H1 (cell line): ENCODE measurements at regions not wholly inside any gene's neighbourhood (a gene's known extent, or its start where the extent isn't known, plus 50 kb on each side); places are given as distances from the start of the nearest gene placed in this dataset.

Experiments
- CTCF ChIA-PET: fragments of 300-600 bp; sonication (Branson Sonifier 250); formaldehyde crosslinking; loops from one replicate; lab custom pipeline; 2021; ENCODE audit not compliant: partially characterized antibody; lab: Charles Lee
- POLR2A ChIA-PET: fragments of 300-600 bp; sonication (Branson Sonifier 250); formaldehyde crosslinking; loops from one replicate; lab custom pipeline; 2021; ENCODE audit warnings: inconsistent platforms; ENCODE audit not compliant: partially characterized antibody; lab: Charles Lee
- DNase-seq, 2 experiments: peaks; one replicate each; pipeline versions ENCODE4 v3.0.0 to v3.0.0-alpha.2; 2010 to 2022; ENCODE audit warnings: low spot score in 2 of 2, low read depth in 1 of 2, mixed read lengths in 1 of 2
- FAIRE-seq: peaks from 2 replicates; lab custom pipeline; 2011; peaks lifted over from hg19 to GRCh38; lab: Jason Lieb, UNC
- H2AFZ ChIP-seq: 2 replicates; pipeline ENCODE4 v1.8.1; 2012; ENCODE audit warnings: low read length, inconsistent platforms
- H2AK5ac ChIP-seq: 2 replicates; pipeline ENCODE4 v1.6.1; 2013; ENCODE audit warnings: low read depth, low read length
- H2BK120ac ChIP-seq: replicated peaks from 2 replicates; pipeline ENCODE3; 2013; ENCODE audit warnings: low read depth, low read length, inconsistent platforms
- H2BK12ac ChIP-seq: 2 replicates; pipeline ENCODE4 v1.6.1; 2013; ENCODE audit warnings: low read depth, low read length
- H2BK15ac ChIP-seq: 2 replicates; pipeline ENCODE4 v1.6.1; 2013; ENCODE audit warnings: low read length
- H2BK20ac ChIP-seq: 2 replicates; pipeline ENCODE4 v1.6.1; 2013; ENCODE audit warnings: low read length
- H2BK5ac ChIP-seq: 2 replicates; pipeline ENCODE4 v1.6.1; 2013; ENCODE audit warnings: low read depth, low read length
- H3K14ac ChIP-seq: 2 replicates; pipeline ENCODE4 v1.6.1; 2013; ENCODE audit warnings: inconsistent platforms; ENCODE audit not compliant: insufficient read length
- H3K18ac ChIP-seq: 2 replicates; pipeline ENCODE4 v1.6.1; 2013; ENCODE audit warnings: low read length; ENCODE audit errors: extremely low read depth
- H3K23ac ChIP-seq: 2 replicates; pipeline ENCODE4 v1.6.1; 2013; ENCODE audit warnings: inconsistent platforms; ENCODE audit not compliant: insufficient read length
- H3K23me2 ChIP-seq: 2 replicates; pipeline ENCODE4 v1.6.1; 2013; ENCODE audit warnings: low read depth, low read length
- H3K27ac ChIP-seq: 2 replicates; pipeline ENCODE4 v1.6.1; 2011; ENCODE audit warnings: low read depth, low read length, inconsistent platforms
- H3K27me3 ChIP-seq, 4 experiments: replicated peaks in 1 of 4; 1 replicate in 1 of 4; 2 replicates in 3 of 4; pipeline versions ENCODE4 v1.6.1 to v1.8.1; 2011 to 2013; ENCODE audit warnings: low read length in 3 of 4, mild to moderate bottlenecking in 3 of 4, inconsistent platforms in 2 of 4, mixed read lengths in 2 of 4, moderate library complexity in 1 of 4; ENCODE audit not compliant: control insufficient read depth in 3 of 4, insufficient read depth in 3 of 4; ENCODE audit errors: extremely low read depth in 1 of 4
- H3K36me3 ChIP-seq, 4 experiments: 2 replicates each; pipeline versions ENCODE4 v1.6.1 to v1.8.1; 2011 to 2013; ENCODE audit warnings: mild to moderate bottlenecking in 4 of 4, low read length in 3 of 4, moderate library complexity in 2 of 4, control low read depth in 1 of 4, inconsistent platforms in 1 of 4; ENCODE audit not compliant: insufficient read depth in 4 of 4, control insufficient read depth in 2 of 4
- H3K4ac ChIP-seq: replicated peaks from 2 replicates; pipeline ENCODE3; 2013; ENCODE audit warnings: low read length, low read depth, mixed read lengths, inconsistent platforms; ENCODE audit not compliant: insufficient read length
- H3K4me1 ChIP-seq, 4 experiments: replicated peaks in 1 of 4; 1 replicate in 1 of 4; 2 replicates in 3 of 4; pipeline versions ENCODE4 v1.6.1 to v1.8.1; 2011 to 2013; ENCODE audit warnings: low read length in 3 of 4, inconsistent platforms in 2 of 4, mixed read lengths in 1 of 4; ENCODE audit not compliant: insufficient read depth in 4 of 4, control insufficient read depth in 3 of 4
- H3K4me2 ChIP-seq, 2 experiments: 2 replicates each; pipeline versions ENCODE4 v1.6.1 to v1.8.1; 2011 to 2013; ENCODE audit warnings: low read depth in 2 of 2, low read length in 2 of 2, control low read depth in 1 of 2, inconsistent platforms in 1 of 2, mild to moderate bottlenecking in 1 of 2; ENCODE audit not compliant: insufficient read depth in 1 of 2
- H3K4me3 ChIP-seq, 4 experiments: fragments of 200-600, 300-600 bp in 1 of 4; sonication (generic), shearing (Covaris generic), sonication (Bioruptor Twin) in 1 of 4; 2 replicates each; pipeline versions ENCODE4 v1.5.1 to v1.8.1; 2011 to 2016; ENCODE audit warnings: low read length in 4 of 4, low read depth in 3 of 4, control low read depth in 2 of 4, inconsistent platforms in 2 of 4, mild to moderate bottlenecking in 2 of 4, mixed read lengths in 1 of 4, moderate library complexity in 1 of 4; ENCODE audit not compliant: insufficient read depth in 2 of 4; ENCODE audit errors: extremely low read depth in 1 of 4
- H3K56ac ChIP-seq: replicated peaks from 2 replicates; pipeline ENCODE3; 2013; ENCODE audit warnings: low read depth, mild to moderate bottlenecking, mixed read lengths, low read length, inconsistent platforms; ENCODE audit not compliant: insufficient read length
- H3K79me1 ChIP-seq: 2 replicates; pipeline ENCODE4 v1.6.1; 2013; ENCODE audit warnings: low read depth, low read length, control low read depth
- H3K79me2 ChIP-seq, 2 experiments: 2 replicates each; pipeline versions ENCODE4 v1.6.1 to v1.8.1; 2012 to 2013; ENCODE audit warnings: low read length in 2 of 2, mild to moderate bottlenecking in 2 of 2, inconsistent platforms in 1 of 2; ENCODE audit not compliant: insufficient read depth in 2 of 2, control insufficient read depth in 1 of 2
- H3K9ac ChIP-seq, 4 experiments: replicated peaks in 1 of 4; 1 replicate in 1 of 4; 2 replicates in 3 of 4; pipeline versions ENCODE4 v1.6.1 to v1.8.1; 2011 to 2013; ENCODE audit warnings: low read depth in 3 of 4, low read length in 3 of 4, control low read depth in 2 of 4, mild to moderate bottlenecking in 2 of 4, moderate library complexity in 2 of 4, inconsistent platforms in 1 of 4; ENCODE audit errors: extremely low read depth in 1 of 4
- H3K9me3 ChIP-seq, 2 experiments: 2 replicates each; pipeline versions ENCODE4 v1.6.1 to v1.8.1; 2012 to 2013; ENCODE audit warnings: mild to moderate bottlenecking in 2 of 2, moderate library complexity in 2 of 2, control low read depth in 1 of 2, inconsistent platforms in 1 of 2, low read depth in 1 of 2, low read length in 1 of 2, mixed read lengths in 1 of 2; ENCODE audit not compliant: insufficient read depth in 2 of 2
- H4K20me1 ChIP-seq, 2 experiments: replicated peaks in 1 of 2; 2 replicates each; pipeline versions ENCODE3 to v1.8.1; 2011 to 2013; ENCODE audit warnings: inconsistent platforms in 2 of 2, low read length in 2 of 2, mild to moderate bottlenecking in 1 of 2; ENCODE audit not compliant: insufficient read depth in 2 of 2, control insufficient read depth in 1 of 2
- H4K5ac ChIP-seq: 2 replicates; pipeline ENCODE4 v1.6.1; 2013; ENCODE audit warnings: low read length, low read depth, mixed read lengths, inconsistent platforms; ENCODE audit not compliant: insufficient read length
- H4K8ac ChIP-seq: 2 replicates; pipeline ENCODE4 v1.8.0; 2013; ENCODE audit warnings: mild to moderate bottlenecking, moderate library complexity, low read length, inconsistent platforms; ENCODE audit not compliant: insufficient read depth; ENCODE audit errors: extremely low read depth
- H4K91ac ChIP-seq: replicated peaks from 2 replicates; pipeline ENCODE3; 2013; ENCODE audit warnings: low read length, mixed read lengths, inconsistent platforms; ENCODE audit not compliant: insufficient read length
- BACH1 ChIP-seq: IDR thresholded peaks from 2 replicates; pipeline ENCODE4 v1.6.1; 2012; ENCODE audit warnings: low read length, improper control_type of control experiment
- CBX8 ChIP-seq: fragments of 300-800, 300-1000 bp; sonication (generic); IDR thresholded peaks from 2 replicates; pipeline ENCODE4 v1.7.1; 2016; ENCODE audit warnings: low read depth, low read length, borderline replicate concordance
- E2F6 ChIP-seq: IDR thresholded peaks from 2 replicates; pipeline ENCODE4 v1.6.1; 2012; ENCODE audit warnings: inconsistent platforms
- EP300 ChIP-seq, 2 experiments: IDR thresholded peaks; 1 replicate in 1 of 2; 2 replicates in 1 of 2; pipeline ENCODE4 v1.6.1; 2011 to 2012; ENCODE audit warnings: low read depth in 2 of 2, low read length in 2 of 2, mild to moderate bottlenecking in 2 of 2, borderline replicate concordance in 1 of 2, inconsistent platforms in 1 of 2, moderate library complexity in 1 of 2
- GTF2F1 ChIP-seq: IDR thresholded peaks from 2 replicates; pipeline ENCODE4 v1.6.1; 2012; ENCODE audit warnings: low read depth, low read length, improper control_type of control experiment, borderline replicate concordance
- HDAC2 ChIP-seq, 2 experiments: fragments of 300-600 bp in 1 of 2; sonication (generic) in 1 of 2; IDR thresholded peaks; 2 replicates each; pipeline ENCODE4 v1.6.1; 2011 to 2012; ENCODE audit warnings: low read depth in 2 of 2, low read length in 2 of 2, mild to moderate bottlenecking in 2 of 2, moderate library complexity in 2 of 2, borderline replicate concordance in 1 of 2, inconsistent platforms in 1 of 2
- MAX ChIP-seq: IDR thresholded peaks from 2 replicates; pipeline ENCODE4 v1.6.1; 2012; ENCODE audit warnings: inconsistent platforms
- NRF1 ChIP-seq: IDR thresholded peaks from 2 replicates; pipeline ENCODE4 v1.6.1; 2011; ENCODE audit warnings: mild to moderate bottlenecking, low read depth, low read length, improper control_type of control experiment
- RBBP5 ChIP-seq: IDR thresholded peaks from 2 replicates; pipeline ENCODE4 v1.7.1; 2012; ENCODE audit warnings: low read depth, mild to moderate bottlenecking, inconsistent platforms, low read length, moderate library complexity, borderline replicate concordance
- RFX5 ChIP-seq: IDR thresholded peaks from 2 replicates; pipeline ENCODE4 v1.6.1; 2011; ENCODE audit warnings: low read depth, low read length, improper control_type of control experiment, borderline replicate concordance
- YY1 ChIP-seq: IDR thresholded peaks from 2 replicates; pipeline ENCODE4 v1.6.1; 2011; ENCODE audit warnings: low read depth, mild to moderate bottlenecking, low read length
- WGBS, 2 experiments: shearing (Covaris generic) in 1 of 2; methylation state at CpG; one replicate each; pipeline versions ENCODE4 v1.1.6 to v1.1.7; 2013 to 2015; ENCODE audit warnings: low lambda C conversion rate in 2 of 2, mixed read lengths in 2 of 2, inconsistent platforms in 1 of 2, low coverage in 1 of 2, missing lambda C conversion rate in 1 of 2; ENCODE audit not compliant: insufficient replicate concordance in 2 of 2, insufficient coverage in 1 of 2, insufficient read length in 1 of 2; ENCODE audit errors: extremely low coverage in 1 of 2, missing lambda C conversion rate in 1 of 2; 5-methylcytosine and 5-hydroxymethylcytosine counted together

- Histone ChIP-seq H3K4me1 (no peaks in the 10 kb centered on the region), H3K23ac (no peak overlapping the region), H4K20me1 (no peaks in the 10 kb centered on the region), H3K14ac (no peak overlapping the region), H3K56ac (no peak overlapping the region), H2BK120ac (no peak overlapping the region), H3K18ac (no peak overlapping the region), H3K4me3 (no peak overlapping the region), H3K9ac (no peak overlapping the region), H3K79me2 (no peaks in the 10 kb centered on the region), H2BK12ac (no peak overlapping the region), H4K5ac (no peak overlapping the region), H4K8ac (no peak overlapping the region), H3K79me1 (no peaks in the 10 kb centered on the region), H3K9me3 (no peaks in the 10 kb centered on the region), H3K23me2 (no peaks in the 10 kb centered on the region), H2BK15ac (no peak overlapping the region), H3K27me3 (no peaks in the 10 kb centered on the region)
- POLR2A ChIA-PET, result no interaction called here
- DNase-seq (peak in 1 of 2 experiments; percentile 11), FAIRE-seq (no peak)
- no peak for TF ChIP-seq HDAC2 (IDR thresholded peaks at IDR 0.05; ENCODE audit: borderline replicate concordance in 1 of 2, low read depth in 2 of 2, low read length in 2 of 2)
- no peak for TF ChIP-seq MAX
- TF ChIP-seq RFX5, result no peak
- no peak for TF ChIP-seq BACH1
- TF ChIP-seq RBBP5, result no peak
- TF ChIP-seq E2F6, result no peak
- no peak for TF ChIP-seq YY1
- TF ChIP-seq GTF2F1, result no peak
- no peak for TF ChIP-seq EP300 (IDR thresholded peaks at IDR 0.05; ENCODE audit: borderline replicate concordance in 1 of 2, low read depth in 2 of 2, low read length in 2 of 2)
- TF ChIP-seq CBX8, result no peak
- TF ChIP-seq NRF1, result no peak
- TF ChIP-seq, all 59 proteins: peak for 0
- CTCF ChIA-PET, result interaction anchor here (0.8 to 3.0 kb wide), 4 partner anchors 8 to 294 kb away, joined by 3 to 12 read pairs (median 4); no protein-coding TSS in a partner anchor
- Histone ChIP-seq H2AK5ac (no peak overlapping the region), H3K36me3 (no peaks in the 10 kb centered on the region), H3K4ac (no peak overlapping the region), H2AFZ (no peak overlapping the region), H3K4me2 (no peak overlapping the region), H3K27ac (no peak overlapping the region), H2BK20ac (no peak overlapping the region), H2BK5ac (no peak overlapping the region), H4K91ac (no peak overlapping the region)
- WGBS, 2 experiments, result 81% methylated on average over 7 of the region's 7 CpGs; no CpG with 5 or more reads in 1 of the 2 experiments
These were observed 291.2 kb downstream of the FAM43A start for GRCh38 chr3:194976874-194977273.
